ENCODE measurements at regions not wholly inside any gene's neighbourhood (a gene's known extent, or its start where the extent isn't known, plus 50 kb on each side); places are given as distances from the start of the nearest gene placed in this dataset.

DNA sequence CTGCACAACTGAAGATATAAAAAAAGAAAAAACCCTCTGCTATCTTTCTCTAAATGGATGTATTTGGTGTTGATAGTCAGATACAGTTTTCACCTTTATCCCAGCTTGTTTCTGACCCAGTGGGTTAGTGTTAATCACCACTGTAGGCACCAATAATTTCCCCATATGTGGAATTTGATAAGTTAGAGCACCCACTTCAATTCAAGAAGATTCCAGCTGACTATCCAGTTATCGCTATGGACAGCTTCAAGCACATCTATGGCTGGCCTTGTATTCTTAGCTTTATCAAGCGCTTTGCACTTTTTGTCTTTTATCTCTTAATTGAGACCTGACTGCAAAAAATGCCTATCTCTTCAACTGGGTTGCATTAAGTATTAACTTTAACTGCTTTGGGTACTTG, 200.4 kb downstream of the NR4A2 start:
- H3K36me3 ChIP-seq (ENCODE audit: insufficient read depth, low read length): no peaks in the 10 kb centered on the region
- H3K9me3 ChIP-seq (ENCODE audit: low read depth, low read length): no peaks in the 10 kb centered on the region
- H3K9ac ChIP-seq (ENCODE audit: insufficient read length): no peak overlapping the region
- H3K27ac ChIP-seq: no peak overlapping the region
- no peak overlapping the region for H3K4me3 ChIP-seq
- TF ChIP-seq EZH2 (IDR thresholded peaks at IDR 0.05) (no peak), POLR2AphosphoS5 (IDR thresholded peaks at IDR 0.05; ENCODE audit: borderline replicate concordance, low read depth, low read length) (no peak), FOXP2 (optimal IDR thresholded peaks at IDR 0.05; ENCODE audit: control extremely low read depth, extremely low read length, insufficient read depth) (no peak)
- no peak for DNase-seq (ENCODE audit: low read depth, low spot score)

DNA sequence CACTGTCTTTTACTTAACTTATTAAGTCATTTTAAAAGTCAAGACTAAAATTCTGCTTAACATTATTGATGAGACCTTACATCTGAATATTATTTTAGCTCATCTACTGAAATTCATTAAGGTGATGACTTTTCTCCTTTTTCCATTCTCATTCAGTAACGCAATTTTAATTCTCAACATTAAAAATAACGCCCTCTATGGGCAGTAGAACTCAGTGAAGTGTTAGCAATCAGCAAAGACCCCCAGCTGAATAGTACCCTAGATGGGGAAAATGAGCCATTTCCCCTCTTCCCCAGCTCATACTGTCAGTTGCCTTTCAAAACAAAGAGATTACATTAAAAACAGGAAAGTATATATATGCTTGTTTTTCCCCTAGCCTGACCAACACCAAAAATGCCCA, 203.3 kb downstream of the NR4A2 start:
- H3K4me3 ChIP-seq: no peak overlapping the region
- H3K9ac ChIP-seq (ENCODE audit: insufficient read length): no peak overlapping the region
- H3K27ac ChIP-seq: no peak overlapping the region
- no peak for DNase-seq (ENCODE audit: low read depth, low spot score)
- no peaks in the 10 kb centered on the region for H3K36me3 ChIP-seq (ENCODE audit: insufficient read depth, low read length)
- H3K9me3 ChIP-seq (ENCODE audit: low read depth, low read length): no peaks in the 10 kb centered on the region
- no peak for TF ChIP-seq FOXP2 (optimal IDR thresholded peaks at IDR 0.05; ENCODE audit: control extremely low read depth, extremely low read length, insufficient read depth)
- TF ChIP-seq POLR2AphosphoS5 (IDR thresholded peaks at IDR 0.05; ENCODE audit: borderline replicate concordance, low read depth, low read length): no peak
- TF ChIP-seq EZH2 (IDR thresholded peaks at IDR 0.05): no peak

DNA sequence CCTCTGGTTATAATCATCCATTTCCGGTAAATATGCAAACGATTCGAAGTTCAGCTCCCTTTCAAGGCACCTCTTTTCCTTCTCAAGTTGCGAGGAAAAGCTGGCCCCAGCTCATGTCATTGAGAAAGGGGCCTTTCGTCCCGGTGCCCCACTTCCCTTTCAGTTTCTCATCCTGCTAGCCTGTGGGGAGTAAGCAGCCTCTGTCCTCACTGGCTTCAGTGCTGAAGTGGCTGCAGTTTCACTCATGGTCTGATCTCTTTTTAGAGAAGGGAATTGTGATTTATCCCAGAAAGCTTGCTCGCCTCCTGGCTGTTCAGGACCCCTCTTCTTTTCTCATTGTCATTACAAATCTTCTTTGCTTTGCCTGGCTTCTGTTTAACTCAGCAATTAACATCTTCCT, 207.5 kb downstream of the NR4A2 start:
- DNase-seq (ENCODE audit: low read depth, low spot score): no peak
- Histone ChIP-seq H3K9me3 (ENCODE audit: low read depth, low read length) (no peaks in the 10 kb centered on the region), H3K36me3 (ENCODE audit: insufficient read depth, low read length) (no peaks in the 10 kb centered on the region), H3K4me3 (no peak overlapping the region), H3K9ac (ENCODE audit: insufficient read length) (no peak overlapping the region), H3K27ac (no peak overlapping the region)
- TF ChIP-seq POLR2AphosphoS5 (IDR thresholded peaks at IDR 0.05; ENCODE audit: borderline replicate concordance, low read depth, low read length) (no peak), FOXP2 (optimal IDR thresholded peaks at IDR 0.05; ENCODE audit: control extremely low read depth, extremely low read length, insufficient read depth) (no peak), EZH2 (IDR thresholded peaks at IDR 0.05) (no peak)

DNA sequence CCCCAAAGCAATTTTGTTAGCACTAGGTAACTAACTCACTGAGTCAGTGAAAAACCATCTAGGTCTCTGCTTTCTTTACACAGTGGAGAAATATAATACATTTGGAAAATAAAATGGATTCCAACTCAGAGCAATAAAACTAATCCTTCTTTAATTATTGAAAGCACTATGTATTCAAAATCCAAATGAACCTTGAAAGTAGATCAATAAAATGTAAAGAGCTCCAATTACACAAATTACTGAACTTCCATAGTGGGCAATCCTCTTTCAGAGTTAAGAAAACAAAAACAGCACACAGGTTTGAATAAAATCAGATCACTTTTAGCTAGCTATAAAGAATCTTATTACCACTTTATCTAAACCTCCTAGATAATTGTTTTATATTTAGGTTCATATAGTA, 208.1 kb downstream of the NR4A2 start:
- Histone ChIP-seq H3K4me3 (no peak overlapping the region), H3K36me3 (ENCODE audit: insufficient read depth, low read length) (no peaks in the 10 kb centered on the region), H3K9ac (ENCODE audit: insufficient read length) (no peak overlapping the region), H3K9me3 (ENCODE audit: low read depth, low read length) (no peaks in the 10 kb centered on the region), H3K27ac (no peak overlapping the region)
- TF ChIP-seq FOXP2 (optimal IDR thresholded peaks at IDR 0.05; ENCODE audit: control extremely low read depth, extremely low read length, insufficient read depth): no peak
- no peak for TF ChIP-seq EZH2 (IDR thresholded peaks at IDR 0.05)
- TF ChIP-seq POLR2AphosphoS5 (IDR thresholded peaks at IDR 0.05; ENCODE audit: borderline replicate concordance, low read depth, low read length): no peak
- no peak for DNase-seq (ENCODE audit: low read depth, low spot score)

DNA sequence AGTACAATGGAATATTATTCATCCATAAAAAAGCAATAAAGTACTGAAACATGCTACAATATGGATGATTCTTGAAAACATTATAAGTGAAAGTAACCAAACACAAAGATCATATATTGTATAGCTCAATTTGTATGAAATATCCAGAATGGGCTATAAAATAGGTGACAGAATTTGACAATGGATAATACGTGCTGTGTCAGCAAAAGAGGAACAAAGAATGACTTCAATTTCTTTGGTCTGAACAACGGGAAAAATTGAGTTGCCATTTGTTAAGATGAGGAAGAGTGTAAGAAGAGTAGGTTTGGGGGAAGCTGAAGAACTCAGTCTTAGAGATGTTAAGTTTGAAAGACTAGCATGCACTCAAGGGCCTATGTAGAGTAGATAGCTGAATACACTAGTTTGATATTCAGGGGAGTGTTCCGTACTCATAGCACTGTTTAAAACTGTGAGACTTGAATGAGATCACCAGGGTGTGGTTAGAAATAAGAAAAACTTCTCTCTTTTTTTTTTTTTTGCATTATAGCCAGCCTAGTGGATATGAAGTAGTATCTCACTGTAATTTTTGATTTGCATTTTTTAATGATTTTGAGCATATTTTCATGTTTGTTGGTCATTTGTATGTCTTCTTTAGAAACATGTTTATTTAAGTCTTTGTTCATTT, 213.6 kb downstream of the NR4A2 start:
- H3K27ac ChIP-seq: no peak overlapping the region
- TF ChIP-seq FOXP2 (optimal IDR thresholded peaks at IDR 0.05; ENCODE audit: control extremely low read depth, extremely low read length, insufficient read depth) (no peak), EZH2 (IDR thresholded peaks at IDR 0.05) (no peak), POLR2AphosphoS5 (IDR thresholded peaks at IDR 0.05; ENCODE audit: borderline replicate concordance, low read depth, low read length) (no peak)
- no peak overlapping the region for H3K9ac ChIP-seq (ENCODE audit: insufficient read length)
- H3K36me3 ChIP-seq (ENCODE audit: insufficient read depth, low read length): no peaks in the 10 kb centered on the region
- DNase-seq (ENCODE audit: low read depth, low spot score): no peak
- no peaks in the 10 kb centered on the region for H3K9me3 ChIP-seq (ENCODE audit: low read depth, low read length)
- H3K4me3 ChIP-seq: no peak overlapping the region

DNA sequence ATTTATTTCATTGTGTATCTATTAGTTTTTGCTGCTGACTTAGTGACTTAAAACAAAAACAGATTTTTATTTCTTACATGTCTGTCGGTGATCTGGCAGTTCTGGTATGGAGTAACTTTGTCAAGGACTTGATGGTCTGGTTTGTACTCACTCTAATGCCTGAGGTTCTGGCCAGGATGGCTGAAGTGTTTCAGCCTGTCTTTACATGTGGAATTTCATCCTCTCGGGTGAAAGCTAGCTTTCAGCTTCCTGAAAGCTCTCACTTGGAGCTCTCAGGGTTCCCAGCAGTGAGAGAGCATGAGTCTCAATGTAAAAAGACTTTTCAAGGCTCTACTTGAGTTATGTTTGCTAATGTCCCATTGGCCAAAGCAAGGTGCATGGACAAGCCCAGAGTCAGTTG, 216.4 kb downstream of the NR4A2 start:
- Histone ChIP-seq H3K36me3 (ENCODE audit: insufficient read depth, low read length) (no peaks in the 10 kb centered on the region), H3K9me3 (ENCODE audit: low read depth, low read length) (no peaks in the 10 kb centered on the region), H3K27ac (no peak overlapping the region), H3K4me3 (no peak overlapping the region), H3K9ac (ENCODE audit: insufficient read length) (no peak overlapping the region)
- no peak for DNase-seq (ENCODE audit: low read depth, low spot score)
- TF ChIP-seq POLR2AphosphoS5 (IDR thresholded peaks at IDR 0.05; ENCODE audit: borderline replicate concordance, low read depth, low read length) (no peak), FOXP2 (optimal IDR thresholded peaks at IDR 0.05; ENCODE audit: control extremely low read depth, extremely low read length, insufficient read depth) (no peak), EZH2 (IDR thresholded peaks at IDR 0.05) (no peak)

DNA sequence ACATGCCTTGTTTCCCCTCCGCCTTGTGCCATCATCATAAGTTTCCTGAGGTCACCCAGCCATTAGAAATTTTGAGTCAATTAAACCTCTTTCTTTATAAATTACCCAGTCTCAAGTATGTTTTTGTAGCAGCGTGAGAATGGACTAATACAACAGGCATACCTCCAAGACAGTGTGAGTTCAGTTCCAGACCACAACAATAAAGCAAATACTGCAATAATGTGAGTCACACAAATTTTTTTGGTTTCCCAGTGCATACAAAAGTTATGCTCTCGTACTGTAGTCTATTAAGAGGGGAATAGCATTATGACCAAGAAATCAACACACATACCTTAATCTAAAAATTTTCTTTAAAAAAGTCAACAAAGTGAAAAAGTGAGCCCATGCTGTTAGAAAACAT, 217.2 kb downstream of the NR4A2 start:
- Histone ChIP-seq H3K36me3 (ENCODE audit: insufficient read depth, low read length) (no peaks in the 10 kb centered on the region), H3K9ac (ENCODE audit: insufficient read length) (no peak overlapping the region), H3K4me3 (no peak overlapping the region), H3K9me3 (ENCODE audit: low read depth, low read length) (no peaks in the 10 kb centered on the region), H3K27ac (no peak overlapping the region)
- no peak for DNase-seq (ENCODE audit: low read depth, low spot score)
- TF ChIP-seq POLR2AphosphoS5 (IDR thresholded peaks at IDR 0.05; ENCODE audit: borderline replicate concordance, low read depth, low read length) (no peak), EZH2 (IDR thresholded peaks at IDR 0.05) (no peak), FOXP2 (optimal IDR thresholded peaks at IDR 0.05; ENCODE audit: control extremely low read depth, extremely low read length, insufficient read depth) (no peak)

DNA sequence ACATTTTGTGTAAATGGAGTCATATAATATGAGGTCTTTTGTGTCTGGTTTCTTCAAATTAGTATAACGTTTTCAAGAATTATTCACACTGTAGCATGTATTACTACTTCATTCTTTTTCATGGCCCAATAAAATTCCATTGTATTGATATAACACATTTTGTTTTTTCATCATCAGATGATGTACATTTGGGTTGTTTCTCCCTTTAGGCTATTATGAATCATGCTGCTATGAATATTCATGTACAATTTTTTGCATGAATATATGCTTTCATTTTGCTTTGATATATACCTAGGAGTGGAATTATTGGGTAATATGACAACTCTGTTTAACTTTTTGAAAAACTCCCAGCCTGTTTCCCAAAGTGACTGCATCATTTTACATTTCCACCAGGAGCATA, 220.2 kb downstream of the NR4A2 start:
- H3K27ac ChIP-seq: no peak overlapping the region
- DNase-seq (ENCODE audit: low read depth, low spot score): no peak
- TF ChIP-seq POLR2AphosphoS5 (IDR thresholded peaks at IDR 0.05; ENCODE audit: borderline replicate concordance, low read depth, low read length) (no peak), FOXP2 (optimal IDR thresholded peaks at IDR 0.05; ENCODE audit: control extremely low read depth, extremely low read length, insufficient read depth) (no peak), EZH2 (IDR thresholded peaks at IDR 0.05) (no peak)
- no peak overlapping the region for H3K9ac ChIP-seq (ENCODE audit: insufficient read length)
- no peak overlapping the region for H3K4me3 ChIP-seq
- no peaks in the 10 kb centered on the region for H3K9me3 ChIP-seq (ENCODE audit: low read depth, low read length)
- no peaks in the 10 kb centered on the region for H3K36me3 ChIP-seq (ENCODE audit: insufficient read depth, low read length)

DNA sequence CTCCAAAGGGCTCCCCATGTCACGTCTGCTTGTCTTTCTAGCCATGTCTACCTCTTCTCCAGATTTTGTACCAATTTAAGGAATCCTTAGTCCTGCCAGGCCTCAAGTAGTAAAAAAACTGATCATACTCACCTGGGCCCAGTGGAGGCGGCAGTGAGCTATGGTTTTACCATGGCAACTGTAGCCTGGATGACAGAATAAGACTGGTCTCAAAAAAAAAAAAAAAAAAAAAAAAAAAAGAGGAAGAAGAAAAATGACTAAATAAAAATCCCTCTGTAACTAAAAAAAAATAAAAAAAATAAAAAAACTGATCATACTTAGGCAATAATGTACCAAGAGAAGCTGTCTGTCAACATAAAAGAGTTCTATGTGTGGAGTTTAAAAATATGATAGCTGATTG, 221.6 kb downstream of the NR4A2 start:
- H3K4me3 ChIP-seq: no peak overlapping the region
- TF ChIP-seq FOXP2 (optimal IDR thresholded peaks at IDR 0.05; ENCODE audit: control extremely low read depth, extremely low read length, insufficient read depth) (no peak), EZH2 (IDR thresholded peaks at IDR 0.05) (no peak), POLR2AphosphoS5 (IDR thresholded peaks at IDR 0.05; ENCODE audit: borderline replicate concordance, low read depth, low read length) (no peak)
- no peak for DNase-seq (ENCODE audit: low read depth, low spot score)
- H3K27ac ChIP-seq: no peak overlapping the region
- H3K9ac ChIP-seq (ENCODE audit: insufficient read length): no peak overlapping the region
- H3K9me3 ChIP-seq (ENCODE audit: low read depth, low read length): no peaks in the 10 kb centered on the region
- no peaks in the 10 kb centered on the region for H3K36me3 ChIP-seq (ENCODE audit: insufficient read depth, low read length)
